SK-N-SH (cell line): ENCODE measurements at regions not wholly inside any gene's neighbourhood (a gene's known extent, or its start where the extent isn't known, plus 50 kb on each side); places are given as distances from the start of the nearest gene placed in this dataset.

Experiments
- CTCF ChIA-PET: fragments of 300-600, 350-600 bp; formaldehyde crosslinking; extraction: SDS; loops from one replicate; lab custom pipeline; 2021; lab: Yijun Ruan, JAX
- POLR2A ChIA-PET: fragments of 350-600 bp; sonication (Branson Sonifier 250); formaldehyde crosslinking; extraction: SDS; loops from one replicate; lab custom pipeline; 2020; ENCODE audit warnings: antibody characterized with exemption, inconsistent platforms; lab: Yijun Ruan, JAX
- DNase-seq: peaks from one replicate; pipeline ENCODE4 v3.0.0; 2012
- H2AFZ ChIP-seq: fragments of 200-600 bp; sonication (generic); 2 replicates; pipeline ENCODE4 v1.8.1; 2016; ENCODE audit warnings: antibody characterized with exemption, mild to moderate bottlenecking, low read depth
- H3F3A ChIP-seq: fragments of 200-600 bp; sonication (generic); replicated peaks from 2 replicates; pipeline ENCODE3; 2016; ENCODE audit warnings: antibody characterized with exemption, mild to moderate bottlenecking; ENCODE audit not compliant: insufficient read depth
- H3K27ac ChIP-seq, 2 experiments: fragments of 200-500 bp in 1 of 2; fragments of 200-600 bp in 1 of 2; sonication (Bioruptor generic) in 1 of 2; sonication (generic), shearing (Covaris generic) in 1 of 2; 2 replicates each; pipeline versions ENCODE4 v1.5.1 to v1.6.1; 2014 to 2016; ENCODE audit warnings: low read depth in 2 of 2, inconsistent platforms in 1 of 2, low read length in 1 of 2, mild to moderate bottlenecking in 1 of 2, mixed read lengths in 1 of 2
- H3K27me3 ChIP-seq: fragments of 200-600 bp; sonication (generic), shearing (Covaris generic); 2 replicates; pipeline ENCODE4 v1.6.1; 2016; ENCODE audit warnings: mixed run types; ENCODE audit not compliant: insufficient read depth
- H3K36me3 ChIP-seq, 2 experiments: fragments of 200-500 bp in 1 of 2; fragments of 200-600 bp in 1 of 2; sonication (Bioruptor generic) in 1 of 2; sonication (generic) in 1 of 2; replicated peaks in 1 of 2; 2 replicates each; pipeline versions ENCODE3 to v1.5.1; 2014 to 2016; ENCODE audit warnings: low read length in 1 of 2, mild to moderate bottlenecking in 1 of 2; ENCODE audit not compliant: insufficient read depth in 2 of 2, control insufficient read depth in 1 of 2
- H3K4me1 ChIP-seq, 2 experiments: fragments of 200-500 bp in 1 of 2; fragments of 200-600 bp in 1 of 2; sonication (Bioruptor generic) in 1 of 2; sonication (generic), shearing (Covaris generic) in 1 of 2; 2 replicates each; pipeline versions ENCODE4 v1.5.1 to v1.6.1; 2014 to 2016; ENCODE audit warnings: low read depth in 1 of 2, low read length in 1 of 2, mixed run types in 1 of 2; ENCODE audit not compliant: insufficient read depth in 2 of 2, control insufficient read depth in 1 of 2
- H3K4me2 ChIP-seq: fragments of 200-600 bp; sonication (generic), shearing (Covaris generic); 2 replicates; pipeline ENCODE4 v1.6.1; 2017; ENCODE audit warnings: mixed run types
- H3K4me3 ChIP-seq, 2 experiments: fragments of 200-500 bp in 1 of 2; fragments of 200-600 bp in 1 of 2; sonication (Bioruptor generic) in 1 of 2; sonication (generic), shearing (Covaris generic) in 1 of 2; 2 replicates each; pipeline versions ENCODE4 v1.5.1 to v1.8.1; 2014 to 2016; ENCODE audit warnings: low read depth in 2 of 2, inconsistent platforms in 1 of 2, low read length in 1 of 2, mild to moderate bottlenecking in 1 of 2, mixed read lengths in 1 of 2, moderate library complexity in 1 of 2
- H3K79me2 ChIP-seq: fragments of 200-600 bp; sonication (generic); 2 replicates; pipeline ENCODE4 v1.8.1; 2017; ENCODE audit warnings: mild to moderate bottlenecking; ENCODE audit not compliant: insufficient read depth
- H3K9ac ChIP-seq: fragments of 200-600 bp; sonication (generic); 2 replicates; pipeline ENCODE4 v1.6.1; 2017; ENCODE audit warnings: mixed run types
- H3K9me2 ChIP-seq: fragments of 200-600 bp; sonication (generic); 2 replicates; pipeline ENCODE4 v1.6.1; 2017; ENCODE audit warnings: mixed run types
- H3K9me3 ChIP-seq: fragments of 200-600 bp; sonication (generic); 2 replicates; pipeline ENCODE4 v1.6.1; 2017; ENCODE audit warnings: mixed run types, mild to moderate bottlenecking, moderate library complexity
- H4K20me1 ChIP-seq: fragments of 200-600 bp; sonication (generic); 2 replicates; pipeline ENCODE4 v1.6.1; 2017; ENCODE audit warnings: mild to moderate bottlenecking, mixed run types; ENCODE audit not compliant: insufficient read depth
- ELF1 ChIP-seq: IDR thresholded peaks from 2 replicates; pipeline ENCODE4 v1.4.0; 2012
- EP300 ChIP-seq, 2 experiments: IDR thresholded peaks; 2 replicates each; pipeline versions ENCODE4 v1.4.0 to v1.6.1; 2012; ENCODE audit warnings: borderline replicate concordance in 1 of 2, low read depth in 1 of 2, low read length in 1 of 2
- FOXM1 ChIP-seq: IDR thresholded peaks from 2 replicates; pipeline ENCODE4 v1.4.0; 2012; ENCODE audit warnings: low read depth, mild to moderate bottlenecking
- GABPA ChIP-seq: IDR thresholded peaks from 2 replicates; pipeline ENCODE4 v1.4.0; 2012; ENCODE audit warnings: low read depth, mild to moderate bottlenecking
- GATA2 ChIP-seq: sonication (generic); formaldehyde crosslinking; IDR thresholded peaks from 2 replicates; pipeline ENCODE4 v1.5.0; 2020; ENCODE audit warnings: mild to moderate bottlenecking, missing genetic modification reagents
- JUND ChIP-seq: IDR thresholded peaks from 2 replicates; pipeline ENCODE4 v1.4.0; 2012
- MEF2A ChIP-seq: IDR thresholded peaks from 2 replicates; pipeline ENCODE4 v1.4.0; 2012; ENCODE audit warnings: low read depth, borderline replicate concordance
- NRF1 ChIP-seq: IDR thresholded peaks from 2 replicates; pipeline ENCODE4 v1.6.1; 2012; ENCODE audit warnings: low read depth, mild to moderate bottlenecking, low read length
- PBX3 ChIP-seq: IDR thresholded peaks from 2 replicates; pipeline ENCODE4; 2012
- RAD21 ChIP-seq: IDR thresholded peaks from 2 replicates; pipeline ENCODE4 v1.6.1; 2012; ENCODE audit warnings: mild to moderate bottlenecking, low read length
- RCOR1 ChIP-seq: fragments of 150-350 bp; IDR thresholded peaks from 2 replicates; pipeline ENCODE4 v1.6.1; 2017; ENCODE audit warnings: antibody characterized with exemption, low read length
- RFX5 ChIP-seq: IDR thresholded peaks from 2 replicates; pipeline ENCODE4 v1.6.1; 2012; ENCODE audit warnings: mild to moderate bottlenecking, improper control_type of control experiment, low read length
- TCF12 ChIP-seq: IDR thresholded peaks from 2 replicates; pipeline ENCODE4 v1.4.0; 2012
- USF2 ChIP-seq: fragments of 150-350 bp; IDR thresholded peaks from 2 replicates; pipeline ENCODE4 v1.6.1; 2017; ENCODE audit warnings: antibody characterized with exemption, low read length, low read depth, borderline replicate concordance
- YY1 ChIP-seq: IDR thresholded peaks from 2 replicates; pipeline ENCODE4 v1.4.0; 2012; ENCODE audit warnings: low read depth, mild to moderate bottlenecking
- ZBTB33 ChIP-seq: IDR thresholded peaks from 2 replicates; pipeline ENCODE4 v1.4.0; 2012; ENCODE audit warnings: low read depth, borderline replicate concordance
- WGBS: methylation state at CpG from one replicate; pipeline ENCODE4 v1.1.6; 2017; ENCODE audit warnings: low lambda C conversion rate; 5-methylcytosine and 5-hydroxymethylcytosine counted together
- TF ChIP-seq, protein P1 (sequence below): fragments of 150-350 bp; IDR thresholded peaks from 2 replicates; pipeline ENCODE4 v1.6.1; 2016; ENCODE audit warnings: mild to moderate bottlenecking, low read depth, low read length
- TF ChIP-seq, protein P2 (sequence below): IDR thresholded peaks from 2 replicates; pipeline ENCODE4 v1.4.0; 2012; ENCODE audit warnings: low read depth
- TF ChIP-seq, protein P3 (sequence below): fragments of 200-600 bp; sonication (generic); IDR thresholded peaks from 2 replicates; pipeline ENCODE4 v1.6.1; 2017; ENCODE audit warnings: antibody characterized with exemption, mild to moderate bottlenecking, moderate library complexity

GRCh38 chr2:8152392-8153257, 529.2 kb upstream of the ID2 start:
- Histone ChIP-seq H3K9me3 (no peaks in the 10 kb centered on the region), H3K27ac (no peak overlapping the region), H3K36me3 (no peaks in the 10 kb centered on the region), H3K79me2 (no peaks in the 10 kb centered on the region), H3K4me2 (no peak overlapping the region), H3F3A (no peaks in the 10 kb centered on the region), H3K27me3 (no peaks in the 10 kb centered on the region), H4K20me1 (no peaks in the 10 kb centered on the region), H3K4me3 (no peak overlapping the region), H3K4me1 (peaks cover 4 to 21% of the 10 kb centered on the region in 2 experiments; a peak in 2 of 4 replicates)
- ChIA-PET POLR2A (no interaction called here), CTCF (no interaction called here)
- WGBS, result 91% methylated on average over 10 of the region's 11 CpGs
- no peak for TF ChIP-seq YY1
- TF ChIP-seq RCOR1, result no peak
- TF ChIP-seq ELF1, result no peak
- TF ChIP-seq PBX3, result no peak
- TF ChIP-seq TCF12, result no peak
- no peak for TF ChIP-seq GATA2 (CRISPR knock-in tag)
- no peak for TF ChIP-seq JUND
- TF ChIP-seq RFX5, result no peak
- TF ChIP-seq NRF1, result no peak
- TF ChIP-seq, protein P1, sequence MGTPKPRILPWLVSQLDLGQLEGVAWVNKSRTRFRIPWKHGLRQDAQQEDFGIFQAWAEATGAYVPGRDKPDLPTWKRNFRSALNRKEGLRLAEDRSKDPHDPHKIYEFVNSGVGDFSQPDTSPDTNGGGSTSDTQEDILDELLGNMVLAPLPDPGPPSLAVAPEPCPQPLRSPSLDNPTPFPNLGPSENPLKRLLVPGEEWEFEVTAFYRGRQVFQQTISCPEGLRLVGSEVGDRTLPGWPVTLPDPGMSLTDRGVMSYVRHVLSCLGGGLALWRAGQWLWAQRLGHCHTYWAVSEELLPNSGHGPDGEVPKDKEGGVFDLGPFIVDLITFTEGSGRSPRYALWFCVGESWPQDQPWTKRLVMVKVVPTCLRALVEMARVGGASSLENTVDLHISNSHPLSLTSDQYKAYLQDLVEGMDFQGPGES, result no peak
- no peak for TF ChIP-seq RAD21
- TF ChIP-seq MEF2A, result no peak
- TF ChIP-seq, protein P2, sequence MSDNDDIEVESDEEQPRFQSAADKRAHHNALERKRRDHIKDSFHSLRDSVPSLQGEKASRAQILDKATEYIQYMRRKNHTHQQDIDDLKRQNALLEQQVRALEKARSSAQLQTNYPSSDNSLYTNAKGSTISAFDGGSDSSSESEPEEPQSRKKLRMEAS, result no peak
- no peak for TF ChIP-seq FOXM1
- no peak for TF ChIP-seq EP300 (IDR thresholded peaks at IDR 0.05; ENCODE audit: borderline replicate concordance in 1 of 2, low read depth in 1 of 2, low read length in 1 of 2)
- TF ChIP-seq GABPA, result no peak
- TF ChIP-seq, all 33 proteins: peak for 0
- H3K9ac ChIP-seq, result no peak overlapping the region
- no peak overlapping the region for H2AFZ ChIP-seq
- H3K9me2 ChIP-seq, result no peaks in the 10 kb centered on the region
- DNase-seq, result no peak

- WGBS, result 92% methylated on average over 8 of the region's 8 CpGs
- Histone ChIP-seq H4K20me1 (no peaks in the 10 kb centered on the region), H3K4me3 (no peak overlapping the region), H3K4me2 (no peak overlapping the region), H2AFZ (no peak overlapping the region), H3K9me2 (no peaks in the 10 kb centered on the region), H3K9ac (no peak overlapping the region), H3K27me3 (no peaks in the 10 kb centered on the region), H3K9me3 (no peaks in the 10 kb centered on the region), H3K4me1 (peaks cover 4 to 18% of the 10 kb centered on the region in 2 experiments; a peak in 2 of 4 replicates), H3K27ac (no peak overlapping the region), H3F3A (no peaks in the 10 kb centered on the region), H3K79me2 (no peaks in the 10 kb centered on the region), H3K36me3 (no peaks in the 10 kb centered on the region)
- CTCF ChIA-PET, result no interaction called here
- TF ChIP-seq TCF12 (no peak), FOXM1 (no peak), NRF1 (no peak), MEF2A (no peak), USF2 (no peak), ZBTB33 (no peak)
- TF ChIP-seq, protein P3, sequence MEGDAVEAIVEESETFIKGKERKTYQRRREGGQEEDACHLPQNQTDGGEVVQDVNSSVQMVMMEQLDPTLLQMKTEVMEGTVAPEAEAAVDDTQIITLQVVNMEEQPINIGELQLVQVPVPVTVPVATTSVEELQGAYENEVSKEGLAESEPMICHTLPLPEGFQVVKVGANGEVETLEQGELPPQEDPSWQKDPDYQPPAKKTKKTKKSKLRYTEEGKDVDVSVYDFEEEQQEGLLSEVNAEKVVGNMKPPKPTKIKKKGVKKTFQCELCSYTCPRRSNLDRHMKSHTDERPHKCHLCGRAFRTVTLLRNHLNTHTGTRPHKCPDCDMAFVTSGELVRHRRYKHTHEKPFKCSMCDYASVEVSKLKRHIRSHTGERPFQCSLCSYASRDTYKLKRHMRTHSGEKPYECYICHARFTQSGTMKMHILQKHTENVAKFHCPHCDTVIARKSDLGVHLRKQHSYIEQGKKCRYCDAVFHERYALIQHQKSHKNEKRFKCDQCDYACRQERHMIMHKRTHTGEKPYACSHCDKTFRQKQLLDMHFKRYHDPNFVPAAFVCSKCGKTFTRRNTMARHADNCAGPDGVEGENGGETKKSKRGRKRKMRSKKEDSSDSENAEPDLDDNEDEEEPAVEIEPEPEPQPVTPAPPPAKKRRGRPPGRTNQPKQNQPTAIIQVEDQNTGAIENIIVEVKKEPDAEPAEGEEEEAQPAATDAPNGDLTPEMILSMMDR, result no peak
- DNase-seq, result no peak
- POLR2A ChIA-PET, result no interaction called here
Observed at GRCh38 chr2:8153258-8153718, 528.6 kb upstream of the ID2 start.
